ENCODE measurements at regions not wholly inside any gene's neighbourhood (a gene's known extent, or its start where the extent isn't known, plus 50 kb on each side); places are given as distances from the start of the nearest gene placed in this dataset.
"Not testable (repeated sequence)": the region's sequence is repeated elsewhere in the genome, so short reads cannot be mapped to it uniquely, and the experiment has no call there.

DNA sequence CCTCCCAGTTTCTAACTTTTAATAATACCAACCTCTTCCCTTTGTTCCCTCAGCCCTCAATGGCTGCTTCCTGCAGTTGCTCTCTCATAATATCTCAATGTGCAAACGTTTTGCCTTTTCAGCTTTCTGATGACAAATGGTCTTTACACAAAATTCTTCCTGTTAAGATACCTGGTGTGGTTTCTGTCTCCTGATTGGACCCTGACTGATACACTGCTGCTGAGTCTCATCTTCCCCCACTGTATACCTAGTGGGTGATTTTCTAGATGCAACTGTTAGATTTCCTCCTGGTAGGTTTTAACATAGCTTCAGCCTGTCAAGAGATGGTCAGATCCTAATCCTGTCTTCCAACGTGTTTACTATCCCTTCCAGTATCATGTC lies 147.9 kb upstream of the TOP1 start:
- Histone ChIP-seq H3K9me3 (ENCODE audit: control insufficient read depth in 3 of 3, low read length in 3 of 3) (peaks cover 0 to 3% (median 2%) of the 10 kb centered on the region in 3 donors), H3K27me3 (ENCODE audit: control insufficient read depth in 3 of 3, insufficient read depth in 3 of 3, low read length in 3 of 3) (no peaks in the 10 kb centered on the region), H3K36me3 (ENCODE audit: control insufficient read depth in 3 of 3, insufficient read depth in 3 of 3, low read length in 3 of 3) (no peaks in the 10 kb centered on the region), H3K4me1 (ENCODE audit: control insufficient read depth in 3 of 3, insufficient read depth in 3 of 3, low read length in 3 of 3) (no peaks in the 10 kb centered on the region), H3K4me3 (ENCODE audit: low read length in 3 of 3) (no peak overlapping the region), H3K9ac (ENCODE audit: low read depth in 1 of 3, low read length in 3 of 3) (no peak overlapping the region), H3K27ac (ENCODE audit: low read depth, low read length) (no peak overlapping the region)

DNA sequence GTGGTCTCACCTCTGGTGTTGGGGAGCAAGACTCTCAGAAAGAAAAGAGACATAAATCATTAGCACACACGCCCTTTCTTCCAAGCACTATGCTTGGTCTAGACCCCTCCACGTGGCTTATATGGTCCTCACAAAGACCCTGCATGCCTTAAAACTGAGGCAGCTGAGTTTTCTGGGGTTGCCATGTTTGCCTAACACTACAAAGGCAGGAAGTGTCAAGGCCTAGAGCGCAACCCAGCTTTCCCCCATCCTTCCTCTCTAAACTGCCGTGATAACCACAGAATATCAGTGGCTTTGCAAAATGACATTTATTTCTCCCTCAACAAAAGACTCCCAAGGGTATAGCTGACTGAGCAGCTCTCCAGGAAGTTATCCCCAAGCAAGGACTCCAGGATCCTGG lies 146.5 kb upstream of the TOP1 start:
- Histone ChIP-seq H3K27ac (ENCODE audit: low read depth, low read length) (no peak overlapping the region), H3K9ac (ENCODE audit: low read depth in 1 of 3, low read length in 3 of 3) (no peak overlapping the region), H3K4me3 (ENCODE audit: low read length in 3 of 3) (no peak overlapping the region), H3K27me3 (ENCODE audit: control insufficient read depth in 3 of 3, insufficient read depth in 3 of 3, low read length in 3 of 3) (peaks cover 0 to 2% (median 0%) of the 10 kb centered on the region in 3 donors), H3K9me3 (ENCODE audit: control insufficient read depth in 3 of 3, low read length in 3 of 3) (peaks cover 0 to 3% (median 2%) of the 10 kb centered on the region in 3 donors), H3K36me3 (ENCODE audit: control insufficient read depth in 3 of 3, insufficient read depth in 3 of 3, low read length in 3 of 3) (no peaks in the 10 kb centered on the region), H3K4me1 (ENCODE audit: control insufficient read depth in 3 of 3, insufficient read depth in 3 of 3, low read length in 3 of 3) (no peaks in the 10 kb centered on the region)

DNA sequence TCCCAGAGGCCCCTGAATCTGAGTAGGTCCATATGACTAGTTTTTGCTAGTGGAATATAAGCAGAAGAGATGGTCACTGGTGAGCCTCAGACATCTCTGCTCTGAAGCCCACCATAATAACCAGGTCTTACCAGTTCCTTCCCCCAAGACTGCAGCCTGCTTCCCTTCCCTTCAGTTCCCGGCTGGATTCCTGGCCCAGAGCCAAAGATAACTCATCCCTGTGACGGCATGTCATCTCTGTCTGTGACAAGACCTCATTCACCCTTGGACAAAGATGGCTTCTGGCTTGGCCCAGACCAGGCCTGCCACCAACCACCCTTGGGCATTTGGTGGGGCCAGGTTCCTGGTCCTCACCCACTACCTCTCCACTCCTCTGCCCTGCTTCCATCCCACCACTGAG lies 145.5 kb upstream of the TOP1 start:
- Histone ChIP-seq H3K9ac (ENCODE audit: low read depth in 1 of 3, low read length in 3 of 3) (no peak overlapping the region), H3K9me3 (ENCODE audit: control insufficient read depth in 3 of 3, low read length in 3 of 3) (peaks cover 0 to 3% (median 2%) of the 10 kb centered on the region in 3 donors), H3K27ac (ENCODE audit: low read depth, low read length) (no peak overlapping the region), H3K4me1 (ENCODE audit: control insufficient read depth in 3 of 3, insufficient read depth in 3 of 3, low read length in 3 of 3) (no peaks in the 10 kb centered on the region), H3K36me3 (ENCODE audit: control insufficient read depth in 3 of 3, insufficient read depth in 3 of 3, low read length in 3 of 3) (no peaks in the 10 kb centered on the region), H3K4me3 (ENCODE audit: low read length in 3 of 3) (no peak overlapping the region), H3K27me3 (ENCODE audit: control insufficient read depth in 3 of 3, insufficient read depth in 3 of 3, low read length in 3 of 3) (peaks cover 0 to 2% (median 0%) of the 10 kb centered on the region in 3 donors)

DNA sequence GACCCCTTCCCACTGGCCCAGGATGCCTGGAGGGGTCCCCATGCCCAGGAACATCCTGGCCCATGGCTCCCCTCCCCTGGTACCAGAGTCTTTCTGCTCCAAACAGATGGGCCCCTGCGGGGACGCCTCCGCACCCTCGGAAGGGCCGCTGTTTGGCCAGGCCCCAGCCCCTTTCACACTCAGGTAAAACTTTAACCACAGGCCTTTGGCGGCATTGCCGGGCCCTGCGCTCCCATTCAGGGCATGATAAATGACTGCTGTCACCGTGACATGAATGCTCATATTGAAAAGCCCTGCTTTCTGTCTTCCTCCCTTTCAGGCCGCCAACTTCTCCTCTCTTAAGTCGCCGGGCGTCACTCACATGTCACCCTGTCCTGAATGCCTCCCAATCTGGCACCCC lies 141.5 kb upstream of the TOP1 start:
- Histone ChIP-seq H3K9me3 (ENCODE audit: control insufficient read depth in 3 of 3, low read length in 3 of 3) (no peaks in the 10 kb centered on the region), H3K27me3 (ENCODE audit: control insufficient read depth in 3 of 3, insufficient read depth in 3 of 3, low read length in 3 of 3) (peaks cover 0 to 2% (median 0%) of the 10 kb centered on the region in 3 donors), H3K27ac (ENCODE audit: low read depth, low read length) (no peak overlapping the region), H3K4me1 (ENCODE audit: control insufficient read depth in 3 of 3, insufficient read depth in 3 of 3, low read length in 3 of 3) (no peaks in the 10 kb centered on the region), H3K4me3 (ENCODE audit: low read length in 3 of 3) (no peak overlapping the region), H3K36me3 (ENCODE audit: control insufficient read depth in 3 of 3, insufficient read depth in 3 of 3, low read length in 3 of 3) (no peaks in the 10 kb centered on the region), H3K9ac (ENCODE audit: low read depth in 1 of 3, low read length in 3 of 3) (no peak overlapping the region)

DNA sequence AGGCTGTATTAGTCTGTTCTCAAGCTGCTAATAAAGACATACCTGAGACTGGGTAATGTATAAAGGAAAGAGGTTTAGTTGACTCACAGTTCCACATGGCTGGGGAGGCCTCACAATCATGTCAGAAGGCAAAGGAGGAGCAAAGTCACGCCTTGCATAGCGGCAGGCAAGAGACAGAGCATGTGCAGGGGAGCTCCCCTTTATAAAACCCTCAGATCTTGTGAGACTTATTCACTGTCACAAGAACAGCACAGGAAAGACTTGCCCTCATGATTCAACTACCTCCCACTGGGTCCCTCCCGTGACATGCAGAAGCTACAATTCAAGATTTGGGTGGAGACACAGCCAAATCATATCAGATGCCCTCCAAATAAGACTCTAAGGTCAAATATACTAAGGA lies 139.4 kb upstream of the TOP1 start:
- not testable (repeated sequence) for H3K4me3 ChIP-seq (ENCODE audit: low read length in 3 of 3); H3K9ac ChIP-seq (ENCODE audit: low read depth in 1 of 3, low read length in 3 of 3); H3K27me3 ChIP-seq (ENCODE audit: control insufficient read depth in 3 of 3, insufficient read depth in 3 of 3, low read length in 3 of 3); H3K27ac ChIP-seq (ENCODE audit: low read depth, low read length); H3K9me3 ChIP-seq (ENCODE audit: control insufficient read depth in 3 of 3, low read length in 3 of 3); H3K36me3 ChIP-seq (ENCODE audit: control insufficient read depth in 3 of 3, insufficient read depth in 3 of 3, low read length in 3 of 3)
- H3K4me1 ChIP-seq (ENCODE audit: control insufficient read depth in 3 of 3, insufficient read depth in 3 of 3, low read length in 3 of 3) = peaks cover 7 to 14% (median 11%) of the 10 kb centered on the region in 3 donors

DNA sequence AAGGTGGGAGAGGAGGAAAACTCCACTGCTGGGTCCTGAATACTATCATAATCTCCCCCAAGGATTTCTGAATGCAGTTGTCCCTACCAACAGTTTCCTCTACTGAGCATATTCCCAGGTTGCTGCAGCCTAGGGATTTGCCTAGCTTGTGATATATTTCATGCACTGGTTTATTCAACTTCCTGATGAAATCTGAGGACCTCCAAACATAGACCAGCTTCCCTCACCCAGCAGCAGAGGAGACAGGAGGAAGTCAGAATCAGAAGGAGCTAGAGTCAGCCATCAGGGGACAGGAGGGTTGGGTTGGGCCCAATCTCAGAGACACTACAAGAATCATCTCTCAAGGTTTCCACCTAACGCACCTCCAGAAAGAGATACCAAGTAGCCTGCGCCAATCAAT lies 138.4 kb upstream of the TOP1 start:
- no peak overlapping the region for H3K9ac ChIP-seq (ENCODE audit: low read depth in 1 of 3, low read length in 3 of 3)
- H3K4me3 ChIP-seq (ENCODE audit: low read length in 3 of 3) = no peak overlapping the region
- no peaks in the 10 kb centered on the region for H3K9me3 ChIP-seq (ENCODE audit: control insufficient read depth in 3 of 3, low read length in 3 of 3)
- no peak overlapping the region for H3K27ac ChIP-seq (ENCODE audit: low read depth, low read length)
- no peaks in the 10 kb centered on the region for H3K36me3 ChIP-seq (ENCODE audit: control insufficient read depth in 3 of 3, insufficient read depth in 3 of 3, low read length in 3 of 3)
- peaks cover 7 to 14% (median 11%) of the 10 kb centered on the region in 3 donors for H3K4me1 ChIP-seq (ENCODE audit: control insufficient read depth in 3 of 3, insufficient read depth in 3 of 3, low read length in 3 of 3)
- H3K27me3 ChIP-seq (ENCODE audit: control insufficient read depth in 3 of 3, insufficient read depth in 3 of 3, low read length in 3 of 3) = peaks cover 0 to 2% (median 0%) of the 10 kb centered on the region in 3 donors

DNA sequence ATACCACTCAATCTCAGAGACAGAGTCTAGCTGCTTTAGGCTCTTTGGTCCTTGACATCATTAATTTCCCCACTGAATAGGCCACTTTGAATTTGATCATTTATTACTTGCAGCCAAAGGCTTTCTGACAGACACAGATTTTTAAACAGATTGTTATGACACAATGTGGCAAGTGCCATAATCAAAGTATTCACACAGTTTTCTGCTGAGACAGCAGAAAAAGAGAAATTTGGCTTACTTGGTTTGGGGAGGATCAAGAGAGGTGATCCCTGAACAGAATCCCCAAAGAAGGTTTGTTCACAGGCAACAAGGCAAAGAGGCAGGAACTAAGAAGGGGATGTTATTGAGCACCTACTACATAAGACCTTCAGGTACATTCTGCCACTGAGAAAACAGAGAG lies 138.0 kb upstream of the TOP1 start:
- H3K27ac ChIP-seq (ENCODE audit: low read depth, low read length) = no peak overlapping the region
- no peaks in the 10 kb centered on the region for H3K36me3 ChIP-seq (ENCODE audit: control insufficient read depth in 3 of 3, insufficient read depth in 3 of 3, low read length in 3 of 3)
- no peak overlapping the region for H3K9ac ChIP-seq (ENCODE audit: low read depth in 1 of 3, low read length in 3 of 3)
- H3K4me1 ChIP-seq (ENCODE audit: control insufficient read depth in 3 of 3, insufficient read depth in 3 of 3, low read length in 3 of 3) = peaks cover 7 to 14% (median 11%) of the 10 kb centered on the region in 3 donors
- H3K4me3 ChIP-seq (ENCODE audit: low read length in 3 of 3) = no peak overlapping the region
- H3K27me3 ChIP-seq (ENCODE audit: control insufficient read depth in 3 of 3, insufficient read depth in 3 of 3, low read length in 3 of 3) = peaks cover 0 to 2% (median 0%) of the 10 kb centered on the region in 3 donors
- no peaks in the 10 kb centered on the region for H3K9me3 ChIP-seq (ENCODE audit: control insufficient read depth in 3 of 3, low read length in 3 of 3)

DNA sequence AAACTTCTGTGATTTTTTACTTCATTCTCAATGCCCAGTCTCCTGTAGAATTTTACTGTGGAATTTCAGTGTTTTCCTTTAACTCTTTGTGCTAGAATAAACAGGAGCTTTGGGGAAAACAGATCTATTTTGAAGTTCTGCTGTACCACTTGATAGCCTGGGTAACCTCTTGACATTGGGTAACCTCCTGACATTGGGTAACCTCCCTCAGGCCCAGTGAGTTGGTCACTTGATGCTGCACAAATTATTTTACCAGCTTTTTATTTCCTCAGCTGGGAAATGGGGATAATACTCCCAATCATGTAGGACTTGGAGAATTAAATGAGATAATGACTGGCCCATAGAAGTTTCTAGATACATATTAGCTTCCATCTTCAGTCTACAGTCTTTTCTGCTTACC lies 137.3 kb upstream of the TOP1 start:
- no peak overlapping the region for H3K4me3 ChIP-seq (ENCODE audit: low read length in 3 of 3)
- H3K27me3 ChIP-seq (ENCODE audit: control insufficient read depth in 3 of 3, insufficient read depth in 3 of 3, low read length in 3 of 3) = peaks cover 0 to 2% (median 0%) of the 10 kb centered on the region in 3 donors
- no peaks in the 10 kb centered on the region for H3K9me3 ChIP-seq (ENCODE audit: control insufficient read depth in 3 of 3, low read length in 3 of 3)
- no peak overlapping the region for H3K27ac ChIP-seq (ENCODE audit: low read depth, low read length)
- H3K4me1 ChIP-seq (ENCODE audit: control insufficient read depth in 3 of 3, insufficient read depth in 3 of 3, low read length in 3 of 3) = peaks cover 7 to 14% (median 11%) of the 10 kb centered on the region in 3 donors
- H3K36me3 ChIP-seq (ENCODE audit: control insufficient read depth in 3 of 3, insufficient read depth in 3 of 3, low read length in 3 of 3) = no peaks in the 10 kb centered on the region
- H3K9ac ChIP-seq (ENCODE audit: low read depth in 1 of 3, low read length in 3 of 3) = no peak overlapping the region

DNA sequence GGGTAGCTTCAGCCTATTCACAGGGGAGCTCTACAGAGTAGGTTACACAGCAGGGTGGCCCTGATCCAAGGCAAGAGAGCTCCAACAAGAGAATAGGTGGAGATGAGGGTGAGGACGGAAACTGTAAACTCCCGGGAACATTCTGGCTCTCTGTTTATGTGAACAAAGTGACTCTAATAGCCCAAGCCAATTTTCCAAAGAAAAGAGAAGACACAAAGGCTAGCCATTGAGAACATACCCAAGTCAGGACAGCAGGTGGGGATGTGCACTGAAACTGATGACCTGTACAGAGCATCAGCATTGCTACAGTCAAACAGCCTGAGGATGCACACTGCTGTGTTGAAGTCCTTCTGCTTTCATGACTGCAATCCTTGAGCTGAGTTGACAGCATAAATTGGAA lies 136.0 kb upstream of the TOP1 start:
- H3K9me3 ChIP-seq (ENCODE audit: control insufficient read depth in 3 of 3, low read length in 3 of 3) = no peaks in the 10 kb centered on the region
- no peak overlapping the region for H3K4me3 ChIP-seq (ENCODE audit: low read length in 3 of 3)
- H3K36me3 ChIP-seq (ENCODE audit: control insufficient read depth in 3 of 3, insufficient read depth in 3 of 3, low read length in 3 of 3) = no peaks in the 10 kb centered on the region
- H3K9ac ChIP-seq (ENCODE audit: low read depth in 1 of 3, low read length in 3 of 3) = no peak overlapping the region
- H3K27ac ChIP-seq (ENCODE audit: low read depth, low read length) = no peak overlapping the region
- H3K4me1 ChIP-seq (ENCODE audit: control insufficient read depth in 3 of 3, insufficient read depth in 3 of 3, low read length in 3 of 3) = peaks cover 7 to 14% (median 11%) of the 10 kb centered on the region in 3 donors
- H3K27me3 ChIP-seq (ENCODE audit: control insufficient read depth in 3 of 3, insufficient read depth in 3 of 3, low read length in 3 of 3) = no peaks in the 10 kb centered on the region

DNA sequence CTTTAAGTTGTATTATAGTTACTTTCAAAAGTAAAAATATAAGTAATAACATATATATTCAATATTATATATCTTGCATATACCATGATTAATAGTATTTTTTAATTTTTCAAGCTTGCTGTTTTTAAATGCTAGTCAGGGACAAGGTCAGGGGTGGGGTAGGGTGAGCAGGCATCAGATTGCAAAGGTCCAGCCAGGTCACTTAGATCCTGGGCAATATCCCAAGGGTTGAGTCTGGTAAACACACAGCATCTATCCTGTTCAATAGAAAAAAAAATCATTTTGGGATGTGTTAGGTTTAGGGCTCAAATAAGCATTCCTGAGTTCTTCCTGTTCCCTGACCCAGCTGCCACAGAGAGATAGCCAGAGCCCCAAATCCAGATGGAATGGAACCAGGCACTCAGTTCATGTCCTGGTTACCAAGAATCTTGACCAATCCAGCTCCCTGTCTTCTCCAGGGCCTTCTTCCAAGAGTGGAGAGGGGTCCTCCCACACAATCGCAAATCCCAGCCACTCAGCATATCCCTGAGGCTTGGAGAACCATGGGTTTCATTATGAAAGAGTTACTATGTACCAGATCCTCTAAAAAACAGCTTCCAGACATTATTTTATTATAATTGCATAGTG lies 134.9 kb upstream of the TOP1 start:
- Histone ChIP-seq H3K9ac (ENCODE audit: low read depth in 1 of 3, low read length in 3 of 3) (no peak overlapping the region), H3K27ac (ENCODE audit: low read depth, low read length) (no peak overlapping the region), H3K9me3 (ENCODE audit: control insufficient read depth in 3 of 3, low read length in 3 of 3) (no peaks in the 10 kb centered on the region), H3K36me3 (ENCODE audit: control insufficient read depth in 3 of 3, insufficient read depth in 3 of 3, low read length in 3 of 3) (no peaks in the 10 kb centered on the region), H3K4me1 (ENCODE audit: control insufficient read depth in 3 of 3, insufficient read depth in 3 of 3, low read length in 3 of 3) (peaks cover 7 to 14% (median 11%) of the 10 kb centered on the region in 3 donors), H3K27me3 (ENCODE audit: control insufficient read depth in 3 of 3, insufficient read depth in 3 of 3, low read length in 3 of 3) (no peaks in the 10 kb centered on the region), H3K4me3 (ENCODE audit: low read length in 3 of 3) (no peak overlapping the region)
